ENCODE measurements at regions not wholly inside any gene's neighbourhood (a gene's known extent, or its start where the extent isn't known, plus 50 kb on each side); places are given as distances from the start of the nearest gene placed in this dataset.

DNA sequence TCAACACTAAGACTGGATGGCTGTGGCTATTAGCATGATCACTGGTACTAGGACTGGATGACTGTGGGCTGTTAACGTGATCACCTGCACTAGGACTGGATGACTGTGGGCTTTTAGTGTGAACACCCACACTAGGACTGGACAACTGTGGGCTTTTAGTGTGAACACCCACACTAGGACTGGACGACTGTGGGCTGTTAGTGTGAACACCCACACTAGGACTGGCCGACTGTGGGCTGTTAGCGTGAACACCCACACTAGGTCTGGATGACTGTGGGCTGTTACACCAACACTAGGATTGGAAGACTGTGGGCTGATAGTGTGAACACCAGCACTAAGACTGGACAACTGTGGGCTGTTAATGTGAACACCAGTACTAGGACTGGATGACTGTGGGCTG, 329.2 kb downstream of the OSTF1 start:
- FAIRE-seq (no peak), DNase-seq (ENCODE audit: low read depth) (no peak)
- H3K4me3 ChIP-seq (ENCODE audit: low read depth, low read length): no peak overlapping the region
- no peaks in the 10 kb centered on the region for H3K36me3 ChIP-seq (ENCODE audit: control insufficient read depth, insufficient read depth, low read length)
- no peaks in the 10 kb centered on the region for H3K27me3 ChIP-seq (ENCODE audit: control insufficient read depth, insufficient read depth, low read length)
- TF ChIP-seq, protein P1, sequence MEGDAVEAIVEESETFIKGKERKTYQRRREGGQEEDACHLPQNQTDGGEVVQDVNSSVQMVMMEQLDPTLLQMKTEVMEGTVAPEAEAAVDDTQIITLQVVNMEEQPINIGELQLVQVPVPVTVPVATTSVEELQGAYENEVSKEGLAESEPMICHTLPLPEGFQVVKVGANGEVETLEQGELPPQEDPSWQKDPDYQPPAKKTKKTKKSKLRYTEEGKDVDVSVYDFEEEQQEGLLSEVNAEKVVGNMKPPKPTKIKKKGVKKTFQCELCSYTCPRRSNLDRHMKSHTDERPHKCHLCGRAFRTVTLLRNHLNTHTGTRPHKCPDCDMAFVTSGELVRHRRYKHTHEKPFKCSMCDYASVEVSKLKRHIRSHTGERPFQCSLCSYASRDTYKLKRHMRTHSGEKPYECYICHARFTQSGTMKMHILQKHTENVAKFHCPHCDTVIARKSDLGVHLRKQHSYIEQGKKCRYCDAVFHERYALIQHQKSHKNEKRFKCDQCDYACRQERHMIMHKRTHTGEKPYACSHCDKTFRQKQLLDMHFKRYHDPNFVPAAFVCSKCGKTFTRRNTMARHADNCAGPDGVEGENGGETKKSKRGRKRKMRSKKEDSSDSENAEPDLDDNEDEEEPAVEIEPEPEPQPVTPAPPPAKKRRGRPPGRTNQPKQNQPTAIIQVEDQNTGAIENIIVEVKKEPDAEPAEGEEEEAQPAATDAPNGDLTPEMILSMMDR (IDR thresholded peaks at IDR 0.05; ENCODE audit: insufficient read depth, low read length, severe bottlenecking): no peak

DNA sequence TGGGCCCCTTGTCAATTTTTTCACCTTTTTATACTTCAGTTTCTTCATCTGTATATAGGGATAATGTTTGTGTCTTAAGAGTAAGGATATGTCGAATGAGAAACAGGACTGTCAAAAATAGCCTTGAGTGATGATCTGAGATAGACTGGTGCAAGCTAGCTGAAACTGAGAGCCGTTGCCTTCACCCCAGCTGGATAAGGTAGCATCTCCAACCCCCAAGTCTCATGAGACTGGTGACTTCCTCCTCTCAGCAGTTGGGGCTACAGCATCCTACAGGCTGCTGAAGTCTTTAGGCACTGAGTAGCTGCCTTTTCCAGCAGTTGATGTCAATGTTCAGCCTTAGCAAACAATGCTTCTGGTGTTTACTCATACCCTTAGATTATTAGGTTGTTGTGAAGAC, 330.2 kb downstream of the OSTF1 start:
- no peaks in the 10 kb centered on the region for H3K27me3 ChIP-seq (ENCODE audit: control insufficient read depth, insufficient read depth, low read length)
- DNase-seq (ENCODE audit: low read depth) (no peak), FAIRE-seq (no peak)
- no peaks in the 10 kb centered on the region for H3K36me3 ChIP-seq (ENCODE audit: control insufficient read depth, insufficient read depth, low read length)
- TF ChIP-seq, protein P1 (IDR thresholded peaks at IDR 0.05; ENCODE audit: insufficient read depth, low read length, severe bottlenecking): no peak
- H3K4me3 ChIP-seq (ENCODE audit: low read depth, low read length): no peak overlapping the region

DNA sequence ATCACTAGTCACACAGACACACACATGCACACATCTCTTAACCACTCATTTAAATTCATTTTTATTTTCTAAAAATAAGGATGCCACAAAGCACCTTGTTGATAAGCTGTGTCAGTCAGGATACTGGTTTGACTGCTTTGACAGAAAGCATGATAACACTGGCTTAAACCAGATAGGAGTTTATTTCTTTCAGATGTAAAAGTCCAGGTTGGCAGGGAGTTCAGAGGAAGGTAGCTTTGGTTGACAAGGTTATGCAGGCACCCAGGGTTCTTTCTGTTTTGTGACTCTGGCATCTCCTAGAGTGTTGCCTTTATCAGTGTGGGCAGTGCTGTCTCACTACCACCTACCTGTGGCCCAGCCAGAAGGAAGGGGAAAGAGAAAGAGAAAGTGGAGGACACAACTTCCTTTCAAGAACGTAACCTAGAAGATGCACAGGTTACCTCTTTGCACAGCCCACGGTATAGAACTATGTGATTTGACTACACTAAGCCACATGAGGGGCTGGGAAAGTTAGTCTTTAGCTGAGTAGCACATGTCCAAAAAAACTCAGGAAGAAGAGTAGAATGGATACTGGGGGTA, 334.7 kb downstream of the OSTF1 start:
- Histone ChIP-seq H3K27me3 (ENCODE audit: control insufficient read depth, insufficient read depth, low read length) (no peaks in the 10 kb centered on the region), H3K36me3 (ENCODE audit: control insufficient read depth, insufficient read depth, low read length) (no peaks in the 10 kb centered on the region), H3K4me3 (ENCODE audit: low read depth, low read length) (no peak overlapping the region)
- FAIRE-seq: peak; percentile 32
- DNase-seq (ENCODE audit: low read depth): no peak
- TF ChIP-seq, protein P1 (IDR thresholded peaks at IDR 0.05; ENCODE audit: insufficient read depth, low read length, severe bottlenecking): no peak

DNA sequence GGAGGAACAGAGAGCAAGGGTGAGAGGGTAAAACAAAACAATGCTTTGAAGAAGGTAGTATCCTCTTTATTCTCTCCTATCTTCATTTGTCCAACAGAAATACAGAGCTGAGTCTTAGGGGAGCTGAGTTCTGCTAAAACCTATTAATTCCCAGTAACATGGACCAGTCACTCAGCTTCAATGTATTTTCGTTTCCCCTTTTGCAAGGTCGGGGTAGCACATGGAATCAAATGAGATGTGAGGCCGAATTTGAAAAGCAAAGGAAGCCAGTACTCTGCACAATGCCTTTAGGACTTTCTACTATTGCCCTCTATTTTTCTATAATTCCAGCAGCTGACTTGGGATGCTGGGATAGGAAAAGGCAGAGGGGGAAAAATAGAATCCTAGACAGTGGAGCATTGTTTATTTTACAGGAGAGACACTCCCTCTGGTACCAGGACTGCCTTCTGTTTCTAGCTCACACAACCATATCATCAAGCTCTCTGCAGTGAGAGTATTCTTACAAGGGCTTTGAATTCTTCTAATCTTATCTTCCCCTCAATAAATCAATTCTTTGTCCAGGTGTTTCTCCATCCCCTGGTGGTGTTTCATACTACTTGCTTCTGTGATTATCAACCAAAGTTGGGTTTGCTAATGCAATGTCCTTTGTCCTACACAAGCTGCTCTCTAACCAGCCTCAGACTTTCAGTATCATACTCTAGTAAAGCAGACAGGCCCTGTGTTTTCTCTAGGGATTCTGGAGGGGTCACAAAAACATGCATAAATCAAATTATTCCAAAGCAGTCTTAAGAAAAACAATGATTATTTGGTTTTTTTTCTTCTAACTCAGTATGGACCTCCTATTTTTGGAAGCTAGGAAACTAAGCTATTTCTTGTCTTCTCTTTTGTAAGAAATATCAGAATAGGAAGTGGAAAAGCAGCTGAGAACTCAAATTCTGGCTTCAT, 341.5 kb downstream of the OSTF1 start:
- no peaks in the 10 kb centered on the region for H3K36me3 ChIP-seq (ENCODE audit: control insufficient read depth, insufficient read depth, low read length)
- FAIRE-seq (no peak), DNase-seq (ENCODE audit: low read depth) (no peak)
- TF ChIP-seq, protein P1 (IDR thresholded peaks at IDR 0.05; ENCODE audit: insufficient read depth, low read length, severe bottlenecking): no peak
- H3K27me3 ChIP-seq (ENCODE audit: control insufficient read depth, insufficient read depth, low read length): no peaks in the 10 kb centered on the region
- no peak overlapping the region for H3K4me3 ChIP-seq (ENCODE audit: low read depth, low read length)

DNA sequence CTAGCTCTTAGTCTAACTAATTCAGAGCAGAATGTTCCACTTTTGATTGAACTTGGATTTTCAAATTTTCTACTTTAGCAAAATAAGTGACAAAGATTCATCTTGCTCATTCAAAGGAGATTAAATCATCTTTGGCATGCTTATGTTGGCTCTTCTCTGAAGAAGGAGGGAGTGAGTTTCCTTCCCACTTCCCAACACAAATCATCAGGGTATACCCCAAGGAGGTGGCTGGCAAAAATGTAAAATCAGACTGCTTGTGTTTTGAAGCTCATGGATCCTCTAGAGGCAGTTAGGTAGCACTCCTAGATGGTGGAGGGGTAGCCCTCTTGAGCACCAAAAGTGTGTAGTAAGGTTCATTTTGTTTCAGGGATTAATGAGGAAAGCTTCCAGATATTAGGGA, 343.1 kb downstream of the OSTF1 start:
- DNase-seq (ENCODE audit: low read depth): no peak
- H3K27me3 ChIP-seq (ENCODE audit: control insufficient read depth, insufficient read depth, low read length): no peaks in the 10 kb centered on the region
- no peaks in the 10 kb centered on the region for H3K36me3 ChIP-seq (ENCODE audit: control insufficient read depth, insufficient read depth, low read length)
- no peak for FAIRE-seq
- TF ChIP-seq, protein P1 (IDR thresholded peaks at IDR 0.05; ENCODE audit: insufficient read depth, low read length, severe bottlenecking): no peak
- no peak overlapping the region for H3K4me3 ChIP-seq (ENCODE audit: low read depth, low read length)

All from bronchial epithelial cell (primary cell).